Brain pericyte (primary cell): ENCODE measurements at regions not wholly inside any gene's neighbourhood (a gene's known extent, or its start where the extent isn't known, plus 50 kb on each side); places are given as distances from the start of the nearest gene placed in this dataset.
A peak's percentile ranks its signal among the peaks of the same experiment; 100 is the strongest.

Source experiments
- DNase-seq: peaks from one replicate; pipeline ENCODE4 v3.0.0-alpha.2; 2012; ENCODE audit warnings: low read depth, low spot score

GRCh38 chr5:86879086-86879485 lies 261.3 kb downstream of the COX7C start:
- DNase-seq = no peak

- DNase-seq = no peak
These were observed 262.6 kb downstream of the COX7C start for GRCh38 chr5:86880344-86880743.

GRCh38 chr5:86880785-86881492 lies 263.2 kb downstream of the COX7C start:
- peak; percentile 11 for DNase-seq

- DNase-seq = no peak
These were observed 263.9 kb downstream of the COX7C start for GRCh38 chr5:86881493-86882090.

- no peak for DNase-seq
These were observed 266.9 kb downstream of the COX7C start for GRCh38 chr5:86884608-86885007.

- DNase-seq = no peak
These were observed 267.3 kb downstream of the COX7C start for GRCh38 chr5:86885011-86885410.

GRCh38 chr5:86885489-86886230 lies 267.9 kb downstream of the COX7C start:
- no peak for DNase-seq

GRCh38 chr5:86890375-86890774 lies 272.6 kb downstream of the COX7C start:
- no peak for DNase-seq

- DNase-seq = no peak
These were observed 276.3 kb downstream of the COX7C start for GRCh38 chr5:86894056-86894455.

GRCh38 chr5:86896916-86897315 lies 279.2 kb downstream of the COX7C start:
- no peak for DNase-seq

GRCh38 chr5:86909418-86910295 lies 291.9 kb downstream of the COX7C start:
- DNase-seq = no peak

GRCh38 chr5:86917117-86917579 lies 299.4 kb downstream of the COX7C start:
- DNase-seq = no peak

GRCh38 chr5:86918246-86918645 lies 300.5 kb downstream of the COX7C start:
- DNase-seq = no peak

- DNase-seq = no peak
These were observed 308.3 kb downstream of the COX7C start for GRCh38 chr5:86926033-86926432.

- DNase-seq = no peak
These were observed 311.5 kb downstream of the COX7C start for GRCh38 chr5:86929123-86929766.

GRCh38 chr5:86951761-86952160 lies 315.9 kb upstream of the RASA1 start:
- no peak for DNase-seq

- DNase-seq = no peak
These were observed 302.8 kb upstream of the RASA1 start for GRCh38 chr5:86964889-86965288.

GRCh38 chr5:86968301-86968753 lies 299.4 kb upstream of the RASA1 start:
- DNase-seq = peak; percentile 13

- no peak for DNase-seq
These were observed 297.3 kb upstream of the RASA1 start for GRCh38 chr5:86970361-86970760.

- DNase-seq = no peak
These were observed 296.6 kb upstream of the RASA1 start for GRCh38 chr5:86971034-86971571.

GRCh38 chr5:86974955-86975354 lies 292.7 kb upstream of the RASA1 start:
- no peak for DNase-seq
